Cerebellar nuclear complex (tissue), 1 donor: ENCODE measurements at regions not wholly inside any gene's neighbourhood (a gene's known extent, or its start where the extent isn't known, plus 50 kb on each side); places are given as distances from the start of the nearest gene placed in this dataset.

Experiments used
- DNase-seq, 2 experiments: peaks; one replicate each; lab custom pipeline; 2025; lab: John Stamatoyannopoulos, UW

DNA sequence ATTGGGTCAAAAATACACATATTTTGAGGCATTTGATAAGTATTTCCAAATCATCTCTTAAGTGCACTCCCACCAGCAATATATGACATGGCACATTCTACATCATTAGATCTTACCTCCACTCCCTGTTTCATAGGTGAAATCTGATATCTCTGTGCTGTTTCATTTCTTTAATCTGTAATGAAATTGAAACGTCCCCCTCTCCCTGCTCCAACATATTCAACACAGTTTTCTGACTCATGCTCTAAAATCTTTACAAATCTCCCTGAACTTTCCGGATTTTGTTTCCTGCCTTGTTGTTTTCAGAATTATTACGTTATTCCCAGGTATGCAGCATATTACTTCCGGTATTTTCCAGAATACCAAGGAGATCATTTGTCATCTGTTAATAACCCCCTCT lies 66.1 kb upstream of the AKT3 start:
- no peak for DNase-seq

DNA sequence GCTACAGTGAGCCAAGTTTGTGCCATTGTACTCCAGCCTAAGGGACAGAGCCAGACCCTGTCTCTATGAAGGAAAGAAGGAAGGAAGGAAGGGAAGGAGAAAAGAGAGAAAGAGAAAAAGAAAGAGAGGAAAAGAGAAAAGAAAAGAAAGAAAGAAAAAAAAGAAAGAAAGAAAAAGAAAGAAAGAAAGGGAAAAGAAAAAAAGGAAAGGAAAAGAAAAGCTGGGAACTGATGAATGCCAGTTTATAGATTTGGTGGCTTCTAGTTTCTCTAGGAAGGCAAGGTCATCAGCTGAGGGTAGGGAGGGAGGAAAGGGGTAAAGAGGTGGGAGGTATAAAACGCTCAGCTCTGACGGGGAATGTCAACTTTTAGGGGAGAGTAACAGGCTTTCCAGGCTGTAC lies 62.3 kb upstream of the AKT3 start:
- no peak for DNase-seq

DNA sequence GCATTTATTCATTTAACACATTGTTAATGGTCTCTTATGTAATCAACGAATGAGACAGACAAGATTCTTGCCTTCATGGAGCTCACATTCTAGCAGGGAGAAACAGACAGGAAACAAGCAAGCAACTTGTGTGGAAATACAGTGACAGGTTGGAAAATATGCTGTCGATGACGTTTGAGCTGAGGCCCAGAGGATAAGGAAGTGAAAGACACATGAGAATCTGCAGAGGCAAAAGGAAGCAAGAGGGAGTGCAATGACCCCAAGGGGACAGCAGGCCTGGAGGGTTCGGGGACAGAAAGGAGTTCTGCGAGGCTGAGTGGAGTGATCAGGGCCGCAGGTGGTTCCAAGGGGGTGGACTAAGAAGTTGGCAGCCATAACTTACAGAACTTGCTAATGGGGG lies 60.6 kb upstream of the AKT3 start:
- DNase-seq: no peak

DNA sequence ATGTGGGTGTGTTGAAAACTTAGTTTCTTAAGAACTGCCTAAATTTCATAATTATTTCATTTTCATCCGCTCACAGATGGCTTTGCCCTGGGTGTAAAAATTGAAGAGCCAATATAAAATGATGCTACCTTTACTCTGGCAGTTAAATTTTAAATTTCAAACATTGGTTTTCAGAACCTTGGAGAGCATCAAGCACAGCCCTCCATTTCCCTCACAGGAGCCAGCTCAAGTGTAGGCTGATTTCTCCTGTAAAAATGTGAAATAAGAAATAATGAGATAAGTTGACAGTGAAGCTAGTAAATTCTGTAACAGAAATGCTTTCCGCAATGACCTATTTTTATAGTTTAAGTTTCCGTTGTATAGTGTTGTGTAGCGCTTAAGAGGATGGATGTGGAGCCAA lies 53.9 kb upstream of the AKT3 start:
- DNase-seq: no peak

DNA sequence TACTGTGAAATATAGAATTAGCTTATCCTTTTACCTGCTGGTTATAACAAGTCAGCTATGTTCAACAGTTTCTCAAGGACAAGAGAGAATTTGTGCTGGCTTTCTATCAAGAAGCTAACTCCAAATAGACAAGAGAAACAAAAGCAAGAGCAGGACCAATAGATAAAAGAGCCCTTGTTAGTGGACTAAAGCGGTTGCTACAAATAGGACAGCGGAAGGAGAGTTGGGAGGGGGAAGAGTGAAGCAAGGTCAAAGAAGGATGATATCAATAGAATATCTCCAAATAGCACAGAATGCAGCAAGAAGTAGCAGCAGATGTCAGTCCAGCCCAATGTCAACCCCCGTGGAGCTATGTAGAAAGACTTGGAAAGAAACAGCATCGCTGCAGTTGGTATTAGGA lies 53.0 kb upstream of the AKT3 start:
- DNase-seq: no peak

DNA sequence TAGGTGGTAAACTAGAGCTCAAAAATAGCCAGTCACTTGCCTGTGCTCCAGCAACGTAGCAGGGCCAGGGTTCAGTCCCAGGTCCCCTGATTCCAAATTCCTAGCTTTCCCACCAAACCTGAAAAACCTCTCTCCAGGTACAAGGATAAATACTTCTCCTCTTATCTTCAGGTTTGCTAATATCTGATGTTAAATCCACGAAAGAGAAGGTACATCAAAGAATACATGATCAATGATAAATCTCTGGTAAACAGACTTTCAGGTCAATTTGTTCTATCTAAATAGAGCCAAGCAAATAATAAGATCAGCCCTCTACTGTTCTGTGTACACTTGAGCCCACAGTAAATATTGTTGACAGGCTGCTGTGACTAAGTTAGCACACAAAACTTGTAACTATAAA lies 52.1 kb upstream of the AKT3 start:
- DNase-seq: no peak
